ENCODE measurements at regions not wholly inside any gene's neighbourhood (a gene's known extent, or its start where the extent isn't known, plus 50 kb on each side); places are given as distances from the start of the nearest gene placed in this dataset.
A peak's percentile ranks its signal among the peaks of the same experiment; 100 is the strongest.

- peak; percentile 45 for DNase-seq (ENCODE audit: low read depth)
- no peak overlapping the region for H3K4me3 ChIP-seq (ENCODE audit: low read depth, low read length)
These were observed 50.8 kb upstream of the CPOX start for GRCh38 chr3:98644168-98644567.

GRCh38 chr3:98645039-98645438 lies 51.6 kb upstream of the CPOX start:
- TF ChIP-seq CTCF (IDR thresholded peaks at IDR 0.05; ENCODE audit: insufficient read depth, low read depth, low read length, missing control alignments) = no peak
- no peak overlapping the region for H3K4me3 ChIP-seq (ENCODE audit: low read depth, low read length)
- no peak for DNase-seq (ENCODE audit: low read depth)

More at GRCh38 chr3:98644168-98644567, 50.8 kb upstream of the CPOX start:
- TF ChIP-seq CTCF (IDR thresholded peaks at IDR 0.05; ENCODE audit: insufficient read depth, low read depth, low read length, missing control alignments) = no peak

GRCh38 chr3:98646680-98647079 lies 53.3 kb upstream of the CPOX start:
- H3K4me3 ChIP-seq (ENCODE audit: low read depth, low read length) = no peak overlapping the region
- TF ChIP-seq CTCF (IDR thresholded peaks at IDR 0.05; ENCODE audit: insufficient read depth, low read depth, low read length, missing control alignments) = no peak
- no peak for DNase-seq (ENCODE audit: low read depth)

GRCh38 chr3:98647197-98647596 lies 53.8 kb upstream of the CPOX start:
- DNase-seq (ENCODE audit: low read depth) = no peak
- TF ChIP-seq CTCF (IDR thresholded peaks at IDR 0.05; ENCODE audit: insufficient read depth, low read depth, low read length, missing control alignments) = no peak
- H3K4me3 ChIP-seq (ENCODE audit: low read depth, low read length) = no peak overlapping the region

GRCh38 chr3:98650971-98651779 lies 57.8 kb upstream of the CPOX start:
- peak; percentile 29 for DNase-seq (ENCODE audit: low read depth)
- TF ChIP-seq CTCF (IDR thresholded peaks at IDR 0.05; ENCODE audit: insufficient read depth, low read depth, low read length, missing control alignments) = no peak
- no peak overlapping the region for H3K4me3 ChIP-seq (ENCODE audit: low read depth, low read length)

GRCh38 chr3:98651780-98652077 lies 58.3 kb upstream of the CPOX start:
- no peak for DNase-seq (ENCODE audit: low read depth)
- no peak for TF ChIP-seq CTCF (IDR thresholded peaks at IDR 0.05; ENCODE audit: insufficient read depth, low read depth, low read length, missing control alignments)
- H3K4me3 ChIP-seq (ENCODE audit: low read depth, low read length) = no peak overlapping the region

GRCh38 chr3:98655666-98656065 lies 62.3 kb upstream of the CPOX start:
- H3K4me3 ChIP-seq (ENCODE audit: low read depth, low read length) = no peak overlapping the region
- peak; percentile 56 for DNase-seq (ENCODE audit: low read depth)
- TF ChIP-seq CTCF (IDR thresholded peaks at IDR 0.05; ENCODE audit: insufficient read depth, low read depth, low read length, missing control alignments) = no peak

Measured in GM12865 (cell line).